ENCODE measurements at regions not wholly inside any gene's neighbourhood (a gene's known extent, or its start where the extent isn't known, plus 50 kb on each side); places are given as distances from the start of the nearest gene placed in this dataset.

GRCh38 chr6:66200390-66200789, 493.4 kb upstream of the EYS start:
- TF ChIP-seq CTCF (IDR thresholded peaks at IDR 0.05; ENCODE audit: poor library complexity) (no peak), EZH2phosphoT487 (IDR thresholded peaks at IDR 0.05; ENCODE audit: low read depth, severe bottlenecking, unreplicated experiment) (no peak)

All from hepatocyte (in vitro differentiated cells).